ENCODE measurements at regions not wholly inside any gene's neighbourhood (a gene's known extent, or its start where the extent isn't known, plus 50 kb on each side); places are given as distances from the start of the nearest gene placed in this dataset.

- SMC1A ChIA-PET (ENCODE audit: uncharacterized antibody, unreplicated experiment): no interaction called here
- Histone ChIP-seq H3K79me2 (ENCODE audit: control insufficient read depth, insufficient read depth, low read length) (no peaks in the 10 kb centered on the region), H3K4me3 (no peak overlapping the region), H3K9me3 (replicated peaks; ENCODE audit: control insufficient read depth, insufficient read depth, low read length) (no peaks in the 10 kb centered on the region), H3K4me1 (ENCODE audit: control insufficient read depth, insufficient read depth, low read length) (no peaks in the 10 kb centered on the region), H3K9ac (ENCODE audit: control insufficient read depth, insufficient read depth, low read length) (no peak overlapping the region), H4K20me1 (ENCODE audit: control insufficient read depth, insufficient read depth) (no peaks in the 10 kb centered on the region), H3K4me2 (ENCODE audit: control insufficient read depth, insufficient read depth) (no peak overlapping the region), H3K27me3 (replicated peaks in 1 of 2; ENCODE audit: control insufficient read depth in 2 of 2, insufficient read depth in 2 of 2, low read length in 1 of 2) (no peaks in the 10 kb centered on the region), H2AFZ (ENCODE audit: control insufficient read depth, low read depth, low read length) (no peak overlapping the region), H3K27ac (ENCODE audit: control insufficient read depth, insufficient read depth) (no peak overlapping the region), H3K36me3 (ENCODE audit: control insufficient read depth in 2 of 2, insufficient read depth in 2 of 2, low read length in 1 of 2) (no peaks in the 10 kb centered on the region)
- TF ChIP-seq KDM1A (IDR thresholded peaks at IDR 0.05; ENCODE audit: borderline replicate concordance) (no peak), CBX5 (IDR thresholded peaks at IDR 0.05; ENCODE audit: low read depth) (no peak), EZH2 (IDR thresholded peaks at IDR 0.05; ENCODE audit: borderline replicate concordance, control insufficient read depth, low read depth, low read length) (no peak), ETV6 (conservative IDR thresholded peaks at IDR 0.05 in 1 of 2, IDR thresholded peaks at IDR 0.05 in 1 of 2; ENCODE audit: borderline replicate concordance in 1 of 2, low read depth in 1 of 2) (no peak)
- POLR2A ChIA-PET: no interaction called here
- intact Hi-C loops (cut with micrococcal nuclease; ENCODE audit: unreplicated experiment): no loop called here
- DNase-seq (ENCODE audit: low read depth, low spot score) (no peak), ATAC-seq (no peak), FAIRE-seq (no peak)
- no TSS peak for BruUV-seq (replicated peaks)
- CTCF ChIA-PET: no interaction called here
- RAD21 ChIA-PET (ENCODE audit: unreplicated experiment): no interaction called here
- in situ Hi-C loops (cut with MboI): no loop called here
- 50% methylated on average over 2 of the region's 2 CpGs for WGBS (ENCODE audit: insufficient coverage, insufficient replicate concordance, low lambda C conversion rate, missing lambda C conversion rate)
Measured at GRCh38 chr9:22265534-22265933, 181.1 kb upstream of the DMRTA1 start.

GRCh38 chr9:22274477-22274876 is 172.1 kb upstream of the DMRTA1 start:
- ChIA-PET CTCF (no interaction called here), POLR2A (no interaction called here), SMC1A (ENCODE audit: uncharacterized antibody, unreplicated experiment) (no interaction called here), RAD21 (ENCODE audit: unreplicated experiment) (no interaction called here)
- no peaks in the 10 kb centered on the region for H3K79me2 ChIP-seq (ENCODE audit: control insufficient read depth, insufficient read depth, low read length)
- DNase-seq (ENCODE audit: low read depth, low spot score) (no peak), ATAC-seq (no peak), FAIRE-seq (no peak)
- WGBS (ENCODE audit: insufficient coverage, insufficient replicate concordance, low lambda C conversion rate, missing lambda C conversion rate): 16% methylated on average over 2 of the region's 2 CpGs
- no peaks in the 10 kb centered on the region for H3K27me3 ChIP-seq (replicated peaks in 1 of 2; ENCODE audit: control insufficient read depth in 2 of 2, insufficient read depth in 2 of 2, low read length in 1 of 2)
- H4K20me1 ChIP-seq (ENCODE audit: control insufficient read depth, insufficient read depth): no peaks in the 10 kb centered on the region
- in situ Hi-C loops (cut with MboI): no loop called here
- intact Hi-C loops (cut with micrococcal nuclease; ENCODE audit: unreplicated experiment): no loop called here
- TF ChIP-seq ZBED1 (IDR thresholded peaks at IDR 0.05; ENCODE audit: borderline replicate concordance) (no peak), ESRRA (IDR thresholded peaks at IDR 0.05; ENCODE audit: low read length) (no peak), USF1 (IDR thresholded peaks at IDR 0.05; ENCODE audit: borderline replicate concordance, extremely low read length, insufficient read depth, low read depth, low read length) (no peak), MTA2 (IDR thresholded peaks at IDR 0.05; ENCODE audit: low read depth) (no peak), E2F8 (IDR thresholded peaks at IDR 0.05; ENCODE audit: low read depth, partially characterized antibody) (no peak), ATF7 (IDR thresholded peaks at IDR 0.05; ENCODE audit: low read depth) (no peak), RELA (IDR thresholded peaks at IDR 0.05; ENCODE audit: borderline replicate concordance, partially characterized antibody) (no peak), SKIL (IDR thresholded peaks at IDR 0.05; ENCODE audit: low read depth, poor library complexity, severe bottlenecking) (no peak), CEBPB (IDR thresholded peaks at IDR 0.05; ENCODE audit: borderline replicate concordance in 1 of 2, low read depth in 2 of 2, low read length in 2 of 2) (no peak)
- no TSS peak for BruUV-seq (replicated peaks)
- H3K36me3 ChIP-seq (ENCODE audit: control insufficient read depth in 2 of 2, insufficient read depth in 2 of 2, low read length in 1 of 2): no peaks in the 10 kb centered on the region
- H3K4me1 ChIP-seq (ENCODE audit: control insufficient read depth, insufficient read depth, low read length): no peaks in the 10 kb centered on the region
- H3K27ac ChIP-seq (ENCODE audit: control insufficient read depth, insufficient read depth): no peak overlapping the region
- no peak overlapping the region for H3K4me2 ChIP-seq (ENCODE audit: control insufficient read depth, insufficient read depth)
- no peak overlapping the region for H3K9ac ChIP-seq (ENCODE audit: control insufficient read depth, insufficient read depth, low read length)
- H2AFZ ChIP-seq (ENCODE audit: control insufficient read depth, low read depth, low read length): no peak overlapping the region
- no peaks in the 10 kb centered on the region for H3K9me3 ChIP-seq (replicated peaks; ENCODE audit: control insufficient read depth, insufficient read depth, low read length)
- H3K4me3 ChIP-seq: no peak overlapping the region
